ENCODE measurements at regions not wholly inside any gene's neighbourhood (a gene's known extent, or its start where the extent isn't known, plus 50 kb on each side); places are given as distances from the start of the nearest gene placed in this dataset.

- BruUV-seq (replicated peaks), result no TSS peak
- TF ChIP-seq FOS (IDR thresholded peaks at IDR 0.05; ENCODE audit: borderline replicate concordance, insufficient read depth, low read length) (no peak), MYC (IDR thresholded peaks at IDR 0.05; ENCODE audit: low read depth, low read length) (no peak), JUN (IDR thresholded peaks at IDR 0.05; ENCODE audit: borderline replicate concordance, insufficient read depth, insufficient read length, low read depth) (no peak), POLR2A (IDR thresholded peaks at IDR 0.05; ENCODE audit: low read depth, low read length) (no peak), POLR2AphosphoS5 (IDR thresholded peaks at IDR 0.05; ENCODE audit: insufficient read depth, low read depth, low read length) (no peak), GATA2 (IDR thresholded peaks at IDR 0.05; ENCODE audit: insufficient read depth, insufficient read length, low read depth, low read length) (no peak), EZH2 (IDR thresholded peaks at IDR 0.05; ENCODE audit: borderline replicate concordance, low read depth, low read length, severe bottlenecking) (no peak)
- TF ChIP-seq, protein P1, sequence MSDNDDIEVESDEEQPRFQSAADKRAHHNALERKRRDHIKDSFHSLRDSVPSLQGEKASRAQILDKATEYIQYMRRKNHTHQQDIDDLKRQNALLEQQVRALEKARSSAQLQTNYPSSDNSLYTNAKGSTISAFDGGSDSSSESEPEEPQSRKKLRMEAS (IDR thresholded peaks at IDR 0.05; ENCODE audit: insufficient read depth, insufficient read length), result no peak
- TF ChIP-seq, protein P2, sequence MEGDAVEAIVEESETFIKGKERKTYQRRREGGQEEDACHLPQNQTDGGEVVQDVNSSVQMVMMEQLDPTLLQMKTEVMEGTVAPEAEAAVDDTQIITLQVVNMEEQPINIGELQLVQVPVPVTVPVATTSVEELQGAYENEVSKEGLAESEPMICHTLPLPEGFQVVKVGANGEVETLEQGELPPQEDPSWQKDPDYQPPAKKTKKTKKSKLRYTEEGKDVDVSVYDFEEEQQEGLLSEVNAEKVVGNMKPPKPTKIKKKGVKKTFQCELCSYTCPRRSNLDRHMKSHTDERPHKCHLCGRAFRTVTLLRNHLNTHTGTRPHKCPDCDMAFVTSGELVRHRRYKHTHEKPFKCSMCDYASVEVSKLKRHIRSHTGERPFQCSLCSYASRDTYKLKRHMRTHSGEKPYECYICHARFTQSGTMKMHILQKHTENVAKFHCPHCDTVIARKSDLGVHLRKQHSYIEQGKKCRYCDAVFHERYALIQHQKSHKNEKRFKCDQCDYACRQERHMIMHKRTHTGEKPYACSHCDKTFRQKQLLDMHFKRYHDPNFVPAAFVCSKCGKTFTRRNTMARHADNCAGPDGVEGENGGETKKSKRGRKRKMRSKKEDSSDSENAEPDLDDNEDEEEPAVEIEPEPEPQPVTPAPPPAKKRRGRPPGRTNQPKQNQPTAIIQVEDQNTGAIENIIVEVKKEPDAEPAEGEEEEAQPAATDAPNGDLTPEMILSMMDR (IDR thresholded peaks at IDR 0.05; ENCODE audit: extremely low read depth in 1 of 2, insufficient read depth in 1 of 2, low read depth in 1 of 2, low read length in 2 of 2), result no peak
- CTCF ChIA-PET, result no interaction called here
- Histone ChIP-seq H4K20me1 (replicated peaks; ENCODE audit: control insufficient read depth, extremely low read depth, insufficient read depth, low read length) (no peaks in the 10 kb centered on the region), H3K9me3 (replicated peaks; ENCODE audit: control insufficient read depth, insufficient read depth, low read length) (no peaks in the 10 kb centered on the region), H3K9me1 (replicated peaks; ENCODE audit: control insufficient read depth, extremely low read depth, insufficient read depth, low read length) (no peaks in the 10 kb centered on the region), H3K9ac (replicated peaks; ENCODE audit: extremely low read depth, insufficient read depth, low read length) (no peak overlapping the region), H2AFZ (ENCODE audit: low read depth, low read length) (no peak overlapping the region), H3K27me3 (ENCODE audit: control insufficient read depth in 2 of 2, insufficient read depth in 2 of 2, low read length in 2 of 2) (no peaks in the 10 kb centered on the region), H3K36me3 (ENCODE audit: control insufficient read depth in 2 of 2, extremely low read depth in 1 of 2, insufficient read depth in 2 of 2, low read length in 2 of 2) (no peaks in the 10 kb centered on the region), H3K4me2 (ENCODE audit: insufficient read depth, low read length) (no peak overlapping the region), H3K79me2 (ENCODE audit: control insufficient read depth, insufficient read depth, low read length) (no peaks in the 10 kb centered on the region), H3K4me1 (ENCODE audit: control insufficient read depth, extremely low read depth, insufficient read depth, low read length) (no peaks in the 10 kb centered on the region), H3K27ac (ENCODE audit: insufficient read depth, low read depth, low read length) (no peak overlapping the region), H3K4me3 (replicated peaks in 1 of 3; ENCODE audit: insufficient read depth in 1 of 3, low read depth in 1 of 3, low read length in 3 of 3) (no peak overlapping the region)
- FAIRE-seq, result no peak
- POLR2A ChIA-PET, result no interaction called here
- dilution Hi-C loops (cut with MboI; ENCODE audit: extremely low pct_ligation_motif_present, low sequenced_read_pairs) (no loop called here), intact Hi-C loops (cut with micrococcal nuclease) (no loop called here)
- no peak for DNase-seq (ENCODE audit: low read depth, low spot score)
These were observed 467.4 kb downstream of the CETN3 start for GRCh38 chr5:89942171-89942570.

Data from endothelial cell of umbilical vein (primary cell).